GM21381 (cell line): ENCODE measurements at regions not wholly inside any gene's neighbourhood (a gene's known extent, or its start where the extent isn't known, plus 50 kb on each side); places are given as distances from the start of the nearest gene placed in this dataset.
"Not testable (repeated sequence)": the region's sequence is repeated elsewhere in the genome, so short reads cannot be mapped to it uniquely, and the experiment has no call there.

Experiments
- ATAC-seq: cut with Tn5 transposase; IDR thresholded peaks from one replicate; pipeline ENCODE4 v1.9.1; 2021; ENCODE audit warnings: mild to moderate bottlenecking, moderate library complexity; ENCODE audit not compliant: unreplicated experiment

GRCh38 chr13:33340631-33341030 is 55.1 kb upstream of the STARD13 start:
- ATAC-seq: no peak

- no peak for ATAC-seq
These were observed 56.4 kb upstream of the STARD13 start for GRCh38 chr13:33341861-33342452.

GRCh38 chr13:33345842-33346241 is 60.3 kb upstream of the STARD13 start:
- ATAC-seq: no peak

GRCh38 chr13:33347861-33348260 is 62.3 kb upstream of the STARD13 start:
- no peak for ATAC-seq

GRCh38 chr13:33348366-33348765 is 62.8 kb upstream of the STARD13 start:
- ATAC-seq: no peak

GRCh38 chr13:33349288-33349985 is 63.9 kb upstream of the STARD13 start:
- ATAC-seq: no peak

GRCh38 chr13:33349986-33350826 is 64.7 kb upstream of the STARD13 start:
- ATAC-seq: no peak

- no peak for ATAC-seq
These were observed 65.8 kb upstream of the STARD13 start for GRCh38 chr13:33351319-33351718.

GRCh38 chr13:33352041-33352440 is 66.5 kb upstream of the STARD13 start:
- ATAC-seq: no peak

- no peak for ATAC-seq
These were observed 67.0 kb upstream of the STARD13 start for GRCh38 chr13:33352526-33352925.

GRCh38 chr13:33353210-33353609 is 67.7 kb upstream of the STARD13 start:
- no peak for ATAC-seq

GRCh38 chr13:33353646-33354045 is 68.1 kb upstream of the STARD13 start:
- ATAC-seq: no peak

GRCh38 chr13:33355201-33355895 is 69.8 kb upstream of the STARD13 start:
- ATAC-seq: no peak

GRCh38 chr13:33358076-33358475 is 72.5 kb upstream of the STARD13 start:
- not testable (repeated sequence) for ATAC-seq

GRCh38 chr13:33362986-33363727 is 77.6 kb upstream of the STARD13 start:
- ATAC-seq: no peak

- ATAC-seq: no peak
These were observed 78.6 kb upstream of the STARD13 start for GRCh38 chr13:33364192-33364591.

GRCh38 chr13:33366469-33367062 is 81.0 kb upstream of the STARD13 start:
- ATAC-seq: no peak

GRCh38 chr13:33367171-33367895 is 81.8 kb upstream of the STARD13 start:
- no peak for ATAC-seq

GRCh38 chr13:33367926-33368325 is 82.4 kb upstream of the STARD13 start:
- ATAC-seq: no peak

- ATAC-seq: no peak
These were observed 83.5 kb upstream of the STARD13 start for GRCh38 chr13:33369073-33369472.
